Umbilical cord (tissue), 1 donor: ENCODE measurements at regions not wholly inside any gene's neighbourhood (a gene's known extent, or its start where the extent isn't known, plus 50 kb on each side); places are given as distances from the start of the nearest gene placed in this dataset.
"Not testable (repeated sequence)": the region's sequence is repeated elsewhere in the genome, so short reads cannot be mapped to it uniquely, and the experiment has no call there.

Experiments
- DNase-seq: peaks from one replicate; pipeline ENCODE4 v3.0.0-alpha.2; 2015; ENCODE audit warnings: low spot score

DNA sequence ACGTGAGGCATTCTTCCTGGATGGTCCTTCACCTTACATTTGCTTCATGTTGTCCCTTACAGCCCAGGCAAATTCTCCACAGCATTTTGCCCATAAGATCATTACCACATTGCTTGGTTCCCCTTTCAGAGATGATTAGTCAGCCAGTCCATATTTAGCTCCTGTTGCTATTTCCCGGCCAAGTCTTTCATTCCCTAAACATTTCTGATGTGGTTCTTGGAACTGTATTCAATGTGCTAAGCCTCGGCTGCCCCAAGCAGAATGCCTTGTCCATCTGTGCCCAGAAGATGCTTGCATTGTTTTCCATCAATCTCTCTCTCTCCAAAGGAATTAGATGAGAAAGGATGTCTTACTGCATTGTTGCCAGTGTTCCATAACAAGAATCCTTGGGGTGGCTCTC lies 420.9 kb upstream of the CAMK1G start:
- DNase-seq: peak; percentile 40

- DNase-seq: no peak
These were observed 415.3 kb upstream of the CAMK1G start for GRCh38 chr1:209168204-209168603.

GRCh38 chr1:209171151-209171550 lies 412.4 kb upstream of the CAMK1G start:
- no peak for DNase-seq

- no peak for DNase-seq
These were observed 411.2 kb upstream of the CAMK1G start for GRCh38 chr1:209172286-209172685.

DNA sequence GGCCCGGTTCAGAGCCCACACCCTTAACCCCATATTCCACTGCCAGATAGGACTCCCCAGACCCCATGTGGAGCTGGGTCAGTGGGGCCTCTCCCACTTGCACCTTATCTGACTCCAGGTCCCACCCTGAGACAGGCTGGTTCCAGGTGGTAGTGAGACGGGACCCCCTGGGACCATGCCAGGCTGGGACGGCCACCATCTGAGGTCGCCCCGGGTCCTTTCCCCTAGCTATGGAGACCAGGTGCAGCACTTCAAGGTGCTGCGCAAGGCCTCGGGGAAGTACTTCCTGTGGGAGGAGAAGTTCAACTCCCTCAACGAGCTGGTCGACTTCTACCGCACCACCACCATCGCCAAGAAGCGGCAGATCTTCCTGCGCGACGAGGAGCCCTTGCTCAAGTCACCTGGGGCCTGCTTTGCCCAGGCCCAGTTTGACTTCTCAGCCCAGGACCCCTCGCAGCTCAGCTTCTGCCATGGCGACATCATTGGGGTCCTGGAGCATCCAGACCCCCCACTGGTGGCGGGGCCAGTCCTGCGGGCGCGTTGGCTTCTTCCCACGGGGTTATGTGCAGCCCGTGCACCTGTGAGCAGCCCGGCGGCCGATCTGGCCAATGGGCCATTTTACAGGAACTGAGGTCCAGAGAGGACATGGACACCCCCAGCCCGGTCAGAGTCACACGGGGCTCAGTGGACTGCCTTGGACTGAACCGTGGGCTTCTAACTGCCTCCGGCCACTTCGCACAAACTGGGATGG lies 410.5 kb upstream of the CAMK1G start:
- not testable (repeated sequence) for DNase-seq

DNA sequence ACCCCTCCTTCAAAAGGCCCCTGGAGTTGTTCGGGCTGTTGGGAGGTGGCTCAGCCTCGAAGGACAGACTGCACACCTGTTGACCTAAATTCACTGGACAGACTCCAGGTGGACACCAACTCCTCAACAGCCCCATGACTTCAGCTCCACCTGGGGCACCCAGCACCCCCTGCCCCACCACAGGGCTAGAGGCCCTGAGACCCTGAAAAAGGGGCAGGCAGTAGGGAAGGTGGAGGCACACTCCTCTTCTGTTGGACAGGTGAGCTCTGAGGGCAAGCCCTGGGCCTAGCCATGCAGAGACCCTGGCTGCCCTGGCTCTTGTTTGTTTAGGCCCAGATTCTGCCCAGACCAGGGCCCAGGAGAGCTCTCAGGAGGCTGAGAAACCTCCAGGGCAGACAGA lies 409.7 kb upstream of the CAMK1G start:
- not testable (repeated sequence) for DNase-seq

DNA sequence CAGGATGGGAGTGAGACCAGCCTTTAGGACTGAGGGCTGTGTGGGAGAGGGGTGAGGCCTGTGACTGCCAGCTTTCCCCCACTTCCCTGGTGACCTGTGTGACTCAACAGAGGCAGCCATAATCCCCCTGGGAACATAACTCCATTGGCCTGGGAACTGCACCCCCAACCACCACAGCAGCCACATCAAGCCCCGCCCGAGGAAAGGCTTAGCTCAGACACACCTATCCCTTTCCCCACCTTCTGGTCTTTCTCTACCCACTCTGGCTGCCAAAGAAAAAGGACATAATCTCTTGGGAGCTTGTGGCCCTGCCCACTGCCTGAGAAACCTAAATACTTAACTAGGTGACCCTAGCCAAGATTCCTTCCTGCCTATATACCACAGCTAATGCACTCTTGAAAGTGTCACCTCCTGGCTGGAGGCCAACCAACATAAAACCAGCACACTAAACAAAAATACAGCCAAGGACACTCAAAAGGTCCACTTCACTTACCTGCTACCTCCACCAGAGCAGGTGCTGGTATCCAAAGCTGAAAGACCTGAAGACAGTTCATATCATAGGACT lies 406.6 kb upstream of the CAMK1G start:
- DNase-seq: no peak

DNA sequence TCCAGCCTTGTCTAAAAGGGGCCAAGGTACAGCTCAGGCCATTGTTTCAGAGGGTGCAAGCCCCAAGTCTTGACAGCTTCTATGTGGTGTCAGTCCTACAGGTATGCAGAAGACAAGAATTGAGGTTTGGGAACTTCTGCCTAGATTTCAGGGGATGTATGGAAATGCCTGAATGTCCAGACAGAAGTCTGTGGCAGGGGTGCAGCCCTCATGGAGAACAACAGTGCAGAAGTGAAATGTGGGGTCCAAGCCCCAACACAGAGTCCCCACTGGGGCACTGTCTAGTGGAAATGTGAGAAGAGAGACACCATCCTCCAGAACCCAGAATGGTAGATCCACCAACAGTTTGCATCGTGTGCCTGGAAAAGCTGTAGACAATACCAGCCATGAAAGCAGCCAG lies 400.3 kb upstream of the CAMK1G start:
- no peak for DNase-seq

DNA sequence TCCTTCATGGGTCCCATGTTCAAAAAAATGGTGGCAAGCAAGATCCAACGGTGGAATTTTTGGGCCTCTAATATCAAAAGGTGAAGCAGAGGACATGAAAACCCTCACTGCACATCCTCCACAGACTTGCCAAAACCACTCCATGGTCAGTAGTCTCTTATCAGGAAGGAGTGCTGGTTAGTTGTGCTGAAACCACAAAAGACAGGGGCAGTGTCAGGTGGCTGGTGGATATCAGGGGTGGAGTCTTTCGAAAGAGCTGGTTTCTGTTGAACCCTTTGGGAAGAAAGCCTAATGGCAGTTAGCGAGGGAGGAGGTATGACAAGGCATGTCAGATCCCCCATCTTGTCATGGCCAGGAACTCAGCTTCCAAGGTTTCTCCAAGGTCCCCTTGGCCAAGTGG lies 395.9 kb upstream of the CAMK1G start:
- DNase-seq: no peak

- peak; percentile 52 for DNase-seq
These were observed 392.8 kb upstream of the CAMK1G start for GRCh38 chr1:209190591-209191261.

- no peak for DNase-seq
These were observed 392.3 kb upstream of the CAMK1G start for GRCh38 chr1:209191262-209191634.

GRCh38 chr1:209196140-209196539 lies 387.4 kb upstream of the CAMK1G start:
- no peak for DNase-seq

DNA sequence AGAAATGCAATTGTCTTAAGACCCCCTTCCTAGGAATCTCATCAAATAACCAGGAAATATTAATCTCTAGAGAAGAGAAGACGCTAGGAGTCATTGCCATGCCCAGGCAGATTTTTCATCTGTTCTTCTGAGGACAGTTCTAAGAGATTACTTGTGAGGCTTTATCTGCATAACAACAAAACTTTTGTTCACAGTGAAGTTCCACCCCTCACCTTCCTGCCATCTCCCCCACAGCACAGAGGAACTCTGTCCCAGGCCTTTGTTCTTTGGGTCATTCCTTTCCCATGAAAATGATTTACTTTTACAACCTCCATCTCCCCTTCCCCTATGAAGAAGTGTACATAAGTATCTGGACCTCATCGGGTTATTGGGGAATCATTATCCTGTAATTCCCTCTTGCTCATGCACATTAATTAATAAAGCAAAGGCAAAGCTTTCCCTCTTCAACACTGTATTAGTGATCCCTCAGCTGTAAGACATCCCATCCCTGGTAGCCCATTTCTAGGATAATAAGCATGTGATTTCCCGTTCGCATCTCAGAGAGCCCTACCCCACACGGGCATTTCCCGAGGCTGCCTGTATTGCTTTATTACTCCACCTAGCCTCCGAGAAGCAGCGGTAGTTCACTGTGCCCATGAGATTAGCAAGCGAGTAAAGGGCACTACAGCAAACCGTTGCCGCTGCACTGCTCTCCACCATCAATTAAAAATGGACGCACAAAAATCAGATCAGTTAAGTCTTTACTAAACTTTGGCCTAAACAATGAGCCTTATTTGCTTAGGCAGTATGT lies 384.4 kb upstream of the CAMK1G start:
- DNase-seq: no peak

- peak; percentile 69 for DNase-seq
These were observed 383.7 kb upstream of the CAMK1G start for GRCh38 chr1:209199822-209200221.

GRCh38 chr1:209202321-209202720 lies 381.2 kb upstream of the CAMK1G start:
- DNase-seq: not testable (repeated sequence)

GRCh38 chr1:209202830-209203532 lies 380.5 kb upstream of the CAMK1G start:
- DNase-seq: peak; percentile 66

- no peak for DNase-seq
These were observed 380.0 kb upstream of the CAMK1G start for GRCh38 chr1:209203533-209203895.

DNA sequence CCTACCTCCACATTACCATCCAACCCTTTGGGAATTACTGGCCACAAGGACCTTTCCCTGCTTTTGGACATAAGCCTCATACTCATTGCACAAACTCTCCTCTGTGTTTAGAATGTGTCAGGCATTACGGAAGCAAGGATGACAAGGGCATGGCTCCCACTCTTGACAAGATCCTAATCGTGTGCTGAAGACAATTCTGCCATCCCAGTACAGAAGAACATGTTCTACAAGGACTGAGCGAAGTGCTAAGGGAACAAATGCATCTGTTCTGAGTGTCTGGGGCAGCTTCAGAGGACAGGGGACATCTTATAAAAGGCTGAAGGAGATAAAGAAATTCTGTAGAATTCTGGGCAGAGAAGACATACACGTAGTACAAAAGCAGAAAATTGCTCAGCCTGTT lies 378.5 kb upstream of the CAMK1G start:
- DNase-seq: no peak

GRCh38 chr1:209207126-209207700 lies 376.3 kb upstream of the CAMK1G start:
- no peak for DNase-seq

DNA sequence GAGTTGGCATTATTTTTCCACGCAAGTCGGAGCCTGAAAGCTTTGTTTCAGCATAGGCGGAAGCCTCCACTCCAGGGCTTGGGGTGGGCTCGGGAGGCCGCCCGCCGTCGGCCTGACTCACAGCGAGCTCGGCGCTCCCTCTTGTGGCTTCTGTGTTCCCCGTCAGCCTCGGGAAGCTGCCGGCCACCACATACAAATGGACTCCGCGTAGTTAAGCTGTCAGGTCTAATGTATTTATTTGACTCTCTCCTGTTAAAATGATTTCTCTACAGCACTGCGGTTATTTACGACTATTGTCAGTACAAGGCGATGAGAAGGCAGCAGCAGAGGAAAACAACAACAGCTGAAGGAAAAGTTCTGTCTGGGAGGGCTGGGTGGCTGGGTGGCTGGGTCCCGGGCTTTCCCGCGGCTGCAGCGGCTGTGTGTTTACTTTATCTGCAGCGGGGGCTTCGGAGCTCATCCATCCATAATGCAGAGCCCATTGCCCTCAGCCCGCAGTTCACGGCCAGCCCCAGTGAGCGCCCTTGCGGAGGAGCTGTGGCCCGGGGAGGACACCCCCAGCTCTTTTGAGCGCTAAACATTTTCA lies 375.7 kb upstream of the CAMK1G start:
- peak; percentile 91 for DNase-seq

GRCh38 chr1:209208648-209209047 lies 374.9 kb upstream of the CAMK1G start:
- DNase-seq: no peak
